ENCODE measurements at regions not wholly inside any gene's neighbourhood (a gene's known extent, or its start where the extent isn't known, plus 50 kb on each side); places are given as distances from the start of the nearest gene placed in this dataset.

GRCh38 chr3:27630885-27631284 lies 91.2 kb downstream of the EOMES start:
- Histone ChIP-seq H3K4me1 (replicated peaks in 1 of 2; ENCODE audit: control insufficient read depth in 2 of 2, insufficient read depth in 2 of 2, low read length in 2 of 2) (peaks cover 0 to 6% of the 10 kb centered on the region in 2 experiments; a peak in 2 of 5 replicates), H3K9ac (ENCODE audit: insufficient read depth in 1 of 2, low read depth in 2 of 2, low read length in 2 of 2) (no peak overlapping the region), H3K4me2 (ENCODE audit: insufficient read depth, low read length) (no peak overlapping the region), H2AFZ (ENCODE audit: low read depth, low read length) (no peak overlapping the region), H3K79me2 (ENCODE audit: control insufficient read depth, insufficient read depth, low read length) (no peaks in the 10 kb centered on the region), H3K27me3 (ENCODE audit: control insufficient read depth in 2 of 2, insufficient read depth in 2 of 2, low read length in 2 of 2) (no peaks in the 10 kb centered on the region; a peak in 1 of 5 replicates), H3K36me3 (ENCODE audit: control insufficient read depth, insufficient read depth, low read length) (no peaks in the 10 kb centered on the region), H4K20me1 (replicated peaks; ENCODE audit: control insufficient read depth, insufficient read depth, low read length) (no peaks in the 10 kb centered on the region), H3K4me3 (no peak overlapping the region), H3K27ac (ENCODE audit: extremely low read depth, low read depth, low read length) (no peak overlapping the region), H3K9me3 (replicated peaks; ENCODE audit: control insufficient read depth, insufficient read depth, low read depth, low read length) (no peaks in the 10 kb centered on the region), H3K9me1 (ENCODE audit: control insufficient read depth, insufficient read depth, low read length) (no peaks in the 10 kb centered on the region)
- POLR2A ChIA-PET, result no interaction called here
- ATAC-seq, result no peak
- no peak for TF ChIP-seq DPF2 (IDR thresholded peaks at IDR 0.05)
- no peak for TF ChIP-seq ZHX1 (conservative IDR thresholded peaks at IDR 0.05; ENCODE audit: low read length)
- TF ChIP-seq ZNF717 (CRISPR knock-in tag; IDR thresholded peaks at IDR 0.05), result no peak
- no peak for TF ChIP-seq TCF15 (CRISPR knock-in tag; IDR thresholded peaks at IDR 0.05)
- TF ChIP-seq PTBP1 (IDR thresholded peaks at IDR 0.05; ENCODE audit: low read depth, low read length), result no peak
- TF ChIP-seq CSDE1 (IDR thresholded peaks at IDR 0.05), result no peak
- TF ChIP-seq PYGO2 (tag; IDR thresholded peaks at IDR 0.05), result no peak
- TF ChIP-seq ZNF707 (CRISPR knock-in tag; conservative IDR thresholded peaks at IDR 0.05), result no peak
- TF ChIP-seq ZFP36 (IDR thresholded peaks at IDR 0.05; ENCODE audit: low read depth, low read length, partially characterized antibody), result no peak
- no peak for TF ChIP-seq CTCF (IDR thresholded peaks at IDR 0.05 in 2 of 3, conservative IDR thresholded peaks at IDR 0.05 in 1 of 3; ENCODE audit: insufficient read depth in 2 of 3, low read depth in 1 of 3, low read length in 3 of 3)
- no peak for TF ChIP-seq STAT5B (CRISPR knock-in tag; IDR thresholded peaks at IDR 0.05)
- no peak for DNase-seq (ENCODE audit: extremely low read depth in 1 of 4, low spot score in 3 of 4)
- no TSS peak for BruUV-seq (replicated peaks)
- intact Hi-C loops (cut with micrococcal nuclease), result no loop called here
- in situ Hi-C loops (cut with MboI), result no loop called here
- WGBS (ENCODE audit: insufficient coverage, low coverage, missing lambda C conversion rate), result under 1% methylated on average over 4 of the region's 4 CpGs
- CTCF ChIA-PET (ENCODE audit: low intra/inter-chr PET ratio), result no interaction called here
- FAIRE-seq, result no peak
